GM21576 (cell line): ENCODE measurements at regions not wholly inside any gene's neighbourhood (a gene's known extent, or its start where the extent isn't known, plus 50 kb on each side); places are given as distances from the start of the nearest gene placed in this dataset.

Experiments used
- ATAC-seq: cut with Tn5 transposase; IDR thresholded peaks from one replicate; pipeline ENCODE4 v1.9.1; 2021; ENCODE audit warnings: mild to moderate bottlenecking, moderate library complexity; ENCODE audit not compliant: unreplicated experiment

DNA sequence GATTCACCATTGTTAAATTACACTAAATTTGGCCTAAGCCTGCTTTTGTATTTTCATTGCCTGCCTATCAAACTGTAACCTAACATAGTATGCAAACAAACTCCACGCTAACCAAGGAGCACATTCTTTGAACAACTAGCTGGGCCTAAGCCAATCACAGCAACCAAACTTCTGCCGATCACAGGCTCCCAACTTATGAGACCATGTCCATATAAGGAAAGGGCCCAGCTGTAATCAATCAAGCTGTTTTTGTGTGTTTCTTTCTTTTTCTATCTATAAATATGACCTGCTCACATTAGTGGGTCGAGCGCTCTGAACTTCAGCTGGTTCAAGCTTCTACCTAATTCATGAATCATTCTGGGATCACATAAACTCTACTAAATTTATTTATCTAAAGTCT, 473.6 kb downstream of the SI start:
- ATAC-seq = no peak

DNA sequence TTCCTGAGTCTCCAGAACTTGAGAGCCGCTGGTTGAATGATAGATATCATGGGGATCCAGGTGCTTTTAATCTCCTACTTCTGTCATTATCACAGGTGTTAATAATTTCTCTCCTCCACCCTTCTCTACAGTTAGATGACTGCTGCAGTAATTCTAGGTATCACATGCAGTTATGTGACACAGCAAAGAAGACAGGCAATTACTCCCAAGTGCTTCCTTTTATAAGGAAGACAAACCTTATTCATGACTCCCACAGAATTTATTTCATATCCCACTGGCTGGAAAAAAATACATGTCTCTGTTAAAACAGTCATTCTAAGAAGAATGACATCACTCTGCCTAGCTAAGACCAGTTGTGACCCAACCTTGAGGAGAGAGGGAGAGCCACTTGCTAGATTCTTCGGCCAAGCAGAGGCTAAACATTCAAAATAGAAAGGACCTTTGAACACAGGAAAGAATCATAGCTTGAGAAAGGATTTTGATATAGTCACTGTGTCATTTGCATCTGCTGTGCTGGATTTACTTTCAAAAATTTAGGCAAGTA, 500.6 kb downstream of the SI start:
- ATAC-seq = no peak

DNA sequence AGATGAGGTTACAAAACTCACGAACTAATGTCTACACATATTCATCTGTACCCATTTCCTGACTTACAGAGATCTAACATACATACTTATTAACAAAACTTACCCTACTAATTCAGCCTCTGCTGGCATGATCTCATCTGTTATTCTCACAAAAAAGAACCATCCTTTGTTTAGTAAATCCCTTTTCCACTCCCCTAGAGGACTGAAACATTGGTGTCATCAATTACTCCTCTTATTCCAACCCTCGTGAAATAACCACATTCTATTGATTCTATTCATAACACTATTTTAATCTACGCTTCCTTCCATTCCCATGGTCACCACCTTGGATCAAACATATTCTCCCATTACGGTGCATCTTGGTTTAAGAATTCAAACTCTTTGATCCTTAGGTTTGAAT, 505.9 kb downstream of the SI start:
- ATAC-seq = no peak

DNA sequence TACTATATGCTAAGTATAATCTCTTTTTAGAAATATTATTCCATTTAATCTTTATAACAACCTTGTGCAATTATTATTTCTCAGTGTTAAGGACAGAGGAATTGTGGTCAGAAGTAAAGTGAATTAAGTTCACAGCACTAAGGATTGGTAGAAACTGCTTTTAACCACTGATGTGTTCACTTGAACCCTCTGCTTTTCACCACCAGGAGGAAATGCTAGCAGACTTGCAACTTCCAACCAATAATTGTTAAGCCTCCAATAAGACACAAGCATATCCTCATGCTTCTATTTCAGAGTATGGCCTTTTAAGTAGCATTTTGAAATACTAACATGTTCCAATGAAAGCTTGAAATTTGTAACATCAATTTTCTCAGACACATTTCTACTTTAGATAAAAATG, 527.4 kb downstream of the SI start:
- no peak for ATAC-seq

DNA sequence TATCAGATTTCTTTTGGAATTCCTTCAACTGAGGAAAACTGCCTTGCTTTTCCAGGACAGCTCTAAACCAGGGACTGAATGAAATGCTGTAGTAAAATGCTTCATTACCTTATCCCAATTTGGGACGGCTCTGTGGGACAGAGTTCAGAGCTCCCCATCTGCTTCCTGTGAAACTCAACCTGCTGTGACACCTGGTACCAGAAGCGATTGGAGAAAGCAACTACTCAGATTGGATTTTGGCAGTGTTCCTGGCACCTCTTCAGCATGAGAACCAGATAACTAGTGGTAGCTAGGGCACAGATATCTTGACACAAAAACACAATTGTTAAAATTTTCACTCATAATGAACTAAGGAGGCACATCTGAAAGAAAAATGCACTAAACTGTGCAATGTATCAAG, 539.1 kb downstream of the SI start:
- no peak for ATAC-seq

DNA sequence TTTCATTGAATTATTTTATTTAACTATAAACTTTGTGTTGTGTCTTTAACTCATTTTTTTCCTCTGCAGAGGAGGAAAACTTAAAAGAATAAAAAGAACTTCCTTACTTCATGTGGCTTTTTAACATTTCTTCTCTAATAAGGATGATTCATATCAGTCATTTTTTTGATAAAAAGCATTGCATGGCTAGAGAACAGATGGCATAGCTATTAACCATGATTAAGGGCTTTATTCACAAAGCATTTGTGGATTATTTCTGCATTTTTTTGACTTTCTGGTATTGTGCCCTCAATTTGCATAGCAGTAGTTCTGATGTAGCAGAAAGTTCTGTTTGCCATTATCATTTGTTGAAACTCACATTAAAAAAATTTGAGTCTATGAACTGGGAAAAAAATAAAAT, 540.8 kb downstream of the SI start:
- no peak for ATAC-seq

DNA sequence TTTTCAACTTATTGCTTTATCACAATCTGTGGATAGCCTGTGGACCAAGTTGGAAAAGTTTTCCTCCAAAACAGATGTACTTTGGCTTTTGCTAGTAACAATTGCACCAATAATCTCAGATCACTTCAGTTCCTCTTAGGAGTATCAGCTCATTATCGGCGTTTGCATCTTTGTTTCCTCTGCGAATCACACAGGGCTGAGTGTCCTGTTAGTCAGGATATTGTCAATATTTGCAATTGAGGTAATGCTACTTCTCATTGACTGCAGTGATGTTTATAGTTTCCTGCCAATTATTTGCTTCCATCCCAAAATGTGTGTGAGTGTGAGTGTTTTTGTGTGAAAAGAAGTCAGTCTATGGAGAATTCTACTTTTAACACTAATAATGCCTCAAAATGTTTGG, 545.0 kb downstream of the SI start:
- no peak for ATAC-seq

DNA sequence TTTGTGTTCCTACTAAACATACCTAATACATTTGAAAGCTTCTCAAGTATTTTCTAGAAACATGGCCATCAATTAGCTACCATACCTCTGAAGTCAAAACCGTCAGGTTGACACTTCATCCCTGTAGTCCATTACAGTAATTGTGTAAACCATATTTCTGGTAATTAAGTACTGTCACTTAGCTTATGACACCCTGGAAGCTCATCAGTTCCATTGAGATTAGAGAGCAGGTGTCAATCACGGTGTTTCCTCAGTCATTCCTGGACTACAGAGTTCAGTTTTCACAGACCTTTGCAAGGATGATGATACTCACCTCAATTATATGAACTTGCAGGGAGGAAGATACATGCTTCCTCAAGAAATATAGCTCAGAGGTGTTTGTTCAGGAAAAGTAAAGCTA, 552.0 kb downstream of the SI start:
- ATAC-seq = no peak

DNA sequence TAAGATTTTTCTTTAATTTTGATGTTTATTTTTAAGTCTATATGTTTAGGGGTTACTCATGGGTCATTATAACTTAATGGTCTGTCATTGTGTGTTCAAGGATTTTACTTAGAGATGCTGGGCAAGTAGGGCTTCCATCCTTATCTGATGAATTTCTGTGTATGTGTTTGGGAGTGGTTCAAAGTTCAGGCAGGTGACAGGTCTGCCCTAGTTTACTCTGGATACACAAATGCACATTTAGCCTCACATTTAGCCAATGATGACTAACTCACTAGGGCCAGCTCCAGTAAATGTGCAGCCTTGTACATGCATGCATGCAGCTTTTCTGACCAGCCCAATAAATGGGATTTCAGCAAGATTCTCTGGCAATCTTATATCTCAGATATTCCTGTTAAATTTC, 554.1 kb downstream of the SI start:
- ATAC-seq = no peak

DNA sequence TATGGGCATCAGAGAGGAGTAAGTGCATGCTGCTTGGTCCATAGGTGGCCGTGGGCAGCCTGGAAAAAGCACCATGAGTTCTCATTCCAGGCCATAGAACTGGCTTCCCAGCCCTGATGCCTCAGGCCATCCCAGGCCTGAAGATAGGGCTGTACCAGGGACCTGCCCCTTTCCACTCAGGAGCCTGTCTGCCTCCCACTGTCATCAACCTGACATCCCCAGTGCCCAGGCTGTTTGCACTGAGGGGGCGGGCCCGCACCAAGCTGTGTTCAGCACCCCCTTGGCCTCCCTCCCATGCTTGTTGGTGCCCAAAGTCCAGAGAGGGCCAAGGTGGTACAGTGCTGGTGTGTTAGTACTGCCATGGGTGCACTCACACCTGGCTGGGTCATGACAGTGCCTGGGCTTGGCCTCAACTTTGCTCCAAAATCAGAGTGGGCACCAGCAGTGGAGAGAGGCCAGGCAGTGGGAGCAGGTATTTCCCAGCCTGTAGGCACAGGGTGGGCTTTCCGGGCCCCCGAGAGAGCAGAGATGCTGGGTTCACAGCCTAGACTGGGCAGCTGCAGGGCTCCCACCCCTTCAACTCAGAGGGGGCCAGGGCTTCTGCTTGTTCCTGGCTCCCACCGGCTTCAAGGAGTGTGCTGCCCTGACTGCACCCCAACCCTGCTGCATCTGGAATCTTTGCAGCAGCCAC, 556.1 kb downstream of the SI start:
- no peak for ATAC-seq

DNA sequence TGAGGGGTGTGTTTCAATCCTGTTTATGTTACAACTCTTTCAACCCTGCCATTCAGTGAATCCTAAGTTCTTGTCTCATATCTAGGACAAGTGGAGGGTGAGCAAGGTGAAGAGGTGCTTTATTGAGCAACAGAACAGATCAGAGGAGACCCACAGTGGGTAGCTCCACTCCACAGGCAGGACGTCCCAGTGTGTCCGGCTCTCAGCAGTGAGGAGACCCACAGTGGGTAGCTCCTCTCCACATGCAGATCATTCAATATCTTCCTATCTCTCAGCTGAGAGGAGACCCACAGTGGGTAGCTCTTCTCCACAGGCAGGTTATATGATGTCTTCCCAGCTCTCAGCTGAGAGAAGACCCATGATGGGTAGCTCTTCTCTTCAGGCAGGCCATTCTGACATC, 556.7 kb downstream of the SI start:
- ATAC-seq = no peak

DNA sequence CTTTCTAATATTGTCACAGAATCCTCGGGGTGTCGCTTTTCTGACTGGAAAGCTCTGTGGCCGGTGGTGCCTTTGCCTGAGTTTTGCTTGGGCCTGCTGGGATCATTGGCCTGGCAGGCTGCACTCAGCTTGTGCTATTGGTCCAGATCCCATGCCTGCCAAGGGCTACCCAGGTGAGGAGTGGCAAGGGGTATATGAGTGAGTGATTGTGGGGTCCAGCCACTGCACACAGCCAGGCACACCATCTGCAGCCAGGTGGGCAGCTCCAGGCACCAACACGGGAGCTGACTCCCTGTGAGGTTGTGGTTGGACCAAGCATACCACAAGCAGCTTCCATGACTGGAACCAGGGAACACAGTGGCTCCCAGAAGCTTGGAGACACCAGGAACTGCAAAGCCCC, 557.2 kb downstream of the SI start:
- ATAC-seq = no peak

DNA sequence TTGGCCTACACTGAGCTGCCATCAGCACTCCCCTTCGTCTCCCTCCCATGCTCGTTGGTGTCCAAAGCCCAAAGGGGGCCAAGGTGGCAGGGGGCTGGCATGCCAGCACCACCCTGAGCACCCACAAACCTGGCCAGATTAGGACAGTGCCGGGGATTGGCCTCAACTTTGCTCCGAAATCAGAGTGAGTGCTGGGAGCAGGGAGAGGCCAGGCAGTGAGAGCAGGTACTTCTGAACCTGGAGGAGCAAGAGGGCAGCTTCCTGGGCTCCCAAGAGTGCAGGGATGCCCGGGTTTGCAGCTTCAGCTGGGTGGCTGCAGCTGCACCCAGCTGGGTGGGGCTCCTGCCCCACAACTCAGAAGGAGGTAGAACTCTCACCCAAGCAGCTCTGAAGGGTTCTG, 563.0 kb downstream of the SI start:
- ATAC-seq = no peak

DNA sequence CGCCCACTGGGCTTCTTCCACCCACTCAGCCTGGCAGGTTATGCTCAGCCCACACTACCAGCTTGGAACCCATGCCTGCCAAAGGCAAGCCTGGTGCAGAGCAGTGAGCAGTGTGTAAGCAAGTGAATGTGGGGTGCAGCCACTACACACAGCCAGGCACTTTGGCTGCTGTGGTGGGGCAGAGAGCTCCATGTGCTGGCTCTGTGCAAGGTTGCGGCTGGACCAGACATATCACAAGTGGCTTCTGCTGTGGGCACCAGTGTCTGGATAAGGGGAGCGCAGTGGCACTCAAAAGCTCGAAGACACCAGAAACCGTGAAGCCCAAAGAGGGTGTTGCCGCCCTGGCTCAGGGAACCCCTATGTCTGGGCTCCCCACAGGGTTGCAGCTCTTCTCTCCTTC, 563.7 kb downstream of the SI start:
- ATAC-seq = no peak

DNA sequence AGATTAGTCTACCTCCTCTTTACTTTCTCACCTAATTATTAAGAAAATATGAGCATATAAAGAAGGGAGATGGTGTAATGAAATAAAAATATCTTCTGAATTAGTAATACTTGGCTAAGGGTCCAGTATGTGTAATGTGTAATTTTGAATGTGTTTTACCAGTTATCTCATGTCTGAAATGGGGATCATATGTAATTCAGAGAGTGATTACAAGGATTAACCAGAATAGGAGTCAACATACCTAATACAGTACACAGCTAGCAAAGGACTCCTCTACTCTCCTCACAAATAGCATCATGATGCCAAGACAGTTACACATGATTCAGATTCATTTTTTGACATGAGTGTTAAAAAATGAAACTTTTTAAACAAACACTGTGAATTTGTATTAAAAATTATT, 570.4 kb downstream of the SI start:
- ATAC-seq = no peak

DNA sequence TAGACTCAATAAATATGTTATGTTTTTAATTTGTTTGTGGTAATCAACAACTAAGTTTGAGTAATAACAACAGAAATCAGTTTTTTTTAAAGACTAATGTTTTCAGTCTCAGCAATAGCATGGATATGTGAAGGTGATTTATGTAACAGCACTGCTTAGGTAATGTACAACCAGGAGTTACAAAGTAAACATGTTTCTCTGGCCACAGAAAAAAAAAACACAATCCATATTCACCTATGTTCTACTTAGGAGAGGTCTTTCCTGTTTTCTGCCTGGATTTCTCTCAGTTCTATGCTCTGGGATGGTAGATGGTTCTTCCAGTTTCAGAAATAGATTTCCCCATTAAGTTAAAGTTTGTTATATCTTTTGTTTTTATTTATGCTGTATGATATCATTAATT, 579.4 kb downstream of the SI start:
- no peak for ATAC-seq

DNA sequence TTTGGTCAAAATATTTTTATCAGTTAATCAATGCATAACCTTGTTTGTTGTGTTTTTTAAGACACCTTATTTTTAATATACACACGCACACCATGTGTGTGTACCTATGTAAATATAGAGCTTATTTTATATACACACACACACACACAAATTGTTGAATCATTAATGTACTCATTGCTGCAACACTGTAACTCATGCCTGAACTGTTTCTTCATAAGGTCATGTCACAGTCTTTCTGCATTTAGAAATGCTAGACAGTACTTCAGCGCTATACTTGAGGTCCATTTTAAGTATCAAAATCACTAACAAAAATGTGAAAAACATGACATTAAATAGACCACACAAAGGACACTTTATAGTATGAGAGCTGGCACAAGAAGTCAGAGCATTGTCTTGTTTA, 589.4 kb downstream of the SI start:
- ATAC-seq = no peak

DNA sequence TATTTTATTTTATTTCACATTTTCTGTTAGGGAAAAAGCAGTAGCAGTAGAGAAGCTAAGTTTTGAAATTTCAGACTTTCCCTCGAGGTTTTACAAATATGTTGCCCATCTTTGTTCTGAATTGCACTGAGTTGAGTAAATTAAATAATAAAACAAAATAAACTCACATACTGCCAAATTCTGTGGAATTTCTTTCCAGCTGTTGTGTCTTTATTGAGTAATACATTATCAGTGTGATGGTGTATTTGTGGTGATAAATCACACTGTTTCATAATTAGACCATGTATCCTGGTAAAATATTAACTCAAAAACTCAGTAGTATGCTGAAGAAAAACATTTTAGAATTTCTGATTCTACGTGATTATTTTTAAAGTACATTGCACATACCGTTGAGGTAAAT, 592.1 kb downstream of the SI start:
- ATAC-seq = no peak

DNA sequence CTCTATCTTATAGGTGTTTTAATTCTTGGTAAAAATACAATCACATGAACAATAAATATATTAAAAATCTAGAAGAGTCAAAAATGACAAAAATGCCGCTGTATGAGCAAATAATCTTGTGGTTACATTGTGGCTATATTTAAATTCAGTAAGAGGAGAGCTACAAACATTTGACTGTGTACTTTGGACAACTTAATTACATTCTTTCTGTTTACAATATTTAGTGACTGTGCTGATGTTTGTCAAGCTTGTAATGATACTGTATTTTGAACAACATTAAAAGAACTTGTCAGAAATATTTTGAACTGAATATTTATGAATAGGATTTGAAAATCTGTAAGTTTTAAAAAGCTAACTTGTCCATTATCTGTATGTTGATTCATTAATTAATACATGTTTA, 598.3 kb downstream of the SI start:
- ATAC-seq = no peak

DNA sequence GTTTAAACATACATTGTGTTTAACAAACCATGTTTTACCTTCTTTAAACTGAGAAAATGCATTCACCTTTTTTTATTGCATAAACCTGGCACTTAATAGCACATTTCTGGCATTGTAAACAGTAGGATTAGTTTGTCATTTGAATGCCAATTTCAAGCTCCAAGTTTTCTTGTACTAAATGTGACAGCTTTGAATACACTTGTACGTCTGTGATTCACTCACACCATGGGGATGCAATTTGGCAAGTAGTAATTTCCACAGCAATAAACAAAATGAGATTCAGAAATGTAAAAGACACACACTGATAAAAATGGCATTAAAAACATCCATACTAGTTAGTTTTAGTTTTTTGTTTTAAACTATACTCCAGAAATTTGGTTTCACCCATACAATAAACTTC, 598.9 kb downstream of the SI start:
- no peak for ATAC-seq

DNA sequence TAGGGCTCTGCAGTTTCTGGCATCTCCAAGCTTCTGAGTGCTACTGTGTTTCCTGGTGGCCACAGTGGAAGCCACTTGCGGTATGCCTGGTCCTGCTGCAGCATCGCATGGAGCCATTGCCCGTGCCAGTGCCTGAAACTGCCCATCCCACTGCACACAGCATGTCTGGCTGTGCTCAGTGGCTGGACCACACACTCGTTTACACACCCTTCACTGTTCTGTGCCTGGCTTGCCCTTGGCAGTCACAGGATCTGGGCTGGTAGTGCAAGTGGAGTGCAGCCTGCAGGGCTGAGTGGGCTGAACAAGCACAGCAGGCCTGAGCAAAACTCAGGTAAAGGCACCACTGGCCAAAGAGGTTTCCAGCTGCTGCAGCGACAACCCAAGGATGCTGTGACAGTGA, 600.0 kb downstream of the SI start:
- no peak for ATAC-seq

DNA sequence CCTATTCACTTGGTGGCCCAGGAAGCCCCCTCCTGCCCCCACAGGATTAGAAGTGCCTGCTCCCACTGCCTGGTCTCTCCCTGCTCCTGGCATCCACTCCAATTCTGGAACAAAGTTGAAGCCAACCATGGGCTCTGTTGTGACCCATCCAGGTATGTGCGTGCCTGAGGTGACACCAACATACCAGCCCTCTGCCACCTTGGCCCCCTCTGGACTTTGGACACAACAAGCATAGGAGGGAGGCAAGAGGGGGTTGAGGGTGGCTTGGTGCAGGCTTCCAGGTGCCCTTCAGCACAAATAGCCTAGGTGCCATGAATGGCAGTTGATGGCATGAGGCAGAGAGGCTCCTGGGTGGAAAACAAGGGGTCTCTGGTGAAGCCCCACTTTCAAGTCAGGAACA, 600.9 kb downstream of the SI start:
- no peak for ATAC-seq

DNA sequence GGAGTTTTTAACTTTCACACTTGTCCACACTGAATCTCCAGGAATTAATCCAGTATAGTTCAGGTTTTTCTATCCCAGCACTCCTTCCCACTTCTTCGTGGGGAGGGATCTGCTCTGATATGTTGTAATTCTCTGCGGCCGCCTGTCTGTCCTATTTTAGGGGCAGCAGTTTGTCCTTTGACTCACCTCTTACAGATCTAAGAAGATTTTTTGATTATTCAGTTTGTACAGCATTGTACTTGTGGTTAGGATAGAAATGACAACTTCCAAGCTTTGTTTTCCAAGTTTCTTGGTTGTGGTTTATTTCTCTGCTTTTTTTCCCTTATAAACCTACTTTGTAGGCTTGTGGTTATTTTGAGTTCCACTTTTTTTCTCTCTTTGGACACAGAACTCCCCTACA, 601.7 kb downstream of the SI start:
- ATAC-seq = no peak
